HEK293T (cell line): ENCODE measurements at regions not wholly inside any gene's neighbourhood (a gene's known extent, or its start where the extent isn't known, plus 50 kb on each side); places are given as distances from the start of the nearest gene placed in this dataset.

Experiments used
- CTCF ChIA-PET: fragments of 350-600 bp; formaldehyde crosslinking; extraction: SDS; loops from one replicate; lab custom pipeline; 2021; ENCODE audit warnings: antibody characterized with exemption, inconsistent platforms; lab: Yijun Ruan, JAX
- POLR2A ChIA-PET: fragments of 350-600 bp; formaldehyde crosslinking; extraction: SDS; loops from one replicate; lab custom pipeline; 2020; ENCODE audit warnings: antibody characterized with exemption, inconsistent platforms; lab: Yijun Ruan, JAX
- DNase-seq: peaks from one replicate; pipeline ENCODE4 v3.0.0; 2012; ENCODE audit warnings: mixed read lengths; ENCODE audit errors: extremely low spot score
- ARNT ChIP-seq: fragments of 450-650 bp; IDR thresholded peaks from 2 replicates; pipeline ENCODE4 v1.6.1; 2017; ENCODE audit warnings: mild to moderate bottlenecking
- BHLHE40 ChIP-seq: fragments of 450-650 bp; IDR thresholded peaks from 2 replicates; pipeline ENCODE4 v1.6.1; 2016; ENCODE audit warnings: mild to moderate bottlenecking, moderate library complexity, borderline replicate concordance
- CTBP1 ChIP-seq: fragments of 450-650 bp; IDR thresholded peaks from 2 replicates; pipeline ENCODE4 v1.6.1; 2016; ENCODE audit warnings: borderline replicate concordance
- ELF4 ChIP-seq: fragments of 450-650 bp; IDR thresholded peaks from 2 replicates; pipeline ENCODE4 v1.6.1; 2017; ENCODE audit warnings: antibody characterized with exemption
- FOXA1 ChIP-seq: fragments of 450-650 bp; IDR thresholded peaks from 2 replicates; pipeline ENCODE4 v1.6.1; 2016; ENCODE audit warnings: mild to moderate bottlenecking
- FOXK2 ChIP-seq: fragments of 450-650 bp; IDR thresholded peaks from 2 replicates; pipeline ENCODE4 v1.6.1; 2016; ENCODE audit warnings: mild to moderate bottlenecking
- FOXM1 ChIP-seq: fragments of 450-650 bp; IDR thresholded peaks from 2 replicates; pipeline ENCODE4 v1.6.1; 2017; ENCODE audit warnings: mild to moderate bottlenecking, borderline replicate concordance
- HDGF ChIP-seq: fragments of 450-650 bp; IDR thresholded peaks from 2 replicates; pipeline ENCODE4 v1.6.1; 2017; ENCODE audit warnings: antibody characterized with exemption, borderline replicate concordance
- L3MBTL2 ChIP-seq: fragments of 450-650 bp; conservative IDR thresholded peaks from 2 replicates; pipeline ENCODE4 v1.6.1; 2016; ENCODE audit warnings: mild to moderate bottlenecking
- LEF1 ChIP-seq: fragments of 450-650 bp; IDR thresholded peaks from 2 replicates; pipeline ENCODE4 v1.6.1; 2017; ENCODE audit warnings: mild to moderate bottlenecking, borderline replicate concordance
- NFRKB ChIP-seq: fragments of 450-650 bp; IDR thresholded peaks from 2 replicates; pipeline ENCODE4 v1.6.1; 2016; ENCODE audit warnings: mild to moderate bottlenecking, moderate library complexity
- SP1 ChIP-seq: fragments of 450-650 bp; IDR thresholded peaks from 2 replicates; pipeline ENCODE4 v1.6.1; 2017
- SUZ12 ChIP-seq: fragments of 450-650 bp; IDR thresholded peaks from 2 replicates; pipeline ENCODE4 v1.6.1; 2016; ENCODE audit warnings: mild to moderate bottlenecking
- TARDBP ChIP-seq: fragments of 450-650 bp; IDR thresholded peaks from 2 replicates; pipeline ENCODE4 v1.6.1; 2016
- ZNF384 ChIP-seq: fragments of 450-650 bp; IDR thresholded peaks from 2 replicates; pipeline ENCODE4 v1.6.1; 2016
- TF ChIP-seq, protein P1 (sequence below): fragments of 450-650 bp; IDR thresholded peaks from 2 replicates; pipeline ENCODE4 v1.6.1; 2016

DNA sequence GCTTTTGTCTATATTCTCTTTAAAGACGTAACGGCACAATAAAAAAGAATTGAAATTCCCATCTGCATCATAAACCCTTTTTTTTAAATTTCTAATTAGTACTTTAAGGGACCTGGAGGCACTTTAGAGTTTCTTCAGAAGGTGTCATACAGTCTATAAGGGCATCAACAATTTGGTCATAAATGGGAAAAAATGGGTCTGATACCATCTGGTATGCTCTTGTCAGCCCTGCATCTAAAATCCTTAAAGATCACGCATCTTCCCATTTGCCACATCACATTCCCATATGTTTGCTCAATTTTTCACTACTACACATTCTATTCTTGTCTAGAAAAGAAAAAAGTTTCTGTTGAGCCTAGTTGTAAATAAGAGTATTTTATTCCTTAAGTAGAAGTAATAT is 53.8 kb downstream of the COX7C start:
- ChIA-PET POLR2A (no interaction called here), CTCF (no interaction called here)

DNA sequence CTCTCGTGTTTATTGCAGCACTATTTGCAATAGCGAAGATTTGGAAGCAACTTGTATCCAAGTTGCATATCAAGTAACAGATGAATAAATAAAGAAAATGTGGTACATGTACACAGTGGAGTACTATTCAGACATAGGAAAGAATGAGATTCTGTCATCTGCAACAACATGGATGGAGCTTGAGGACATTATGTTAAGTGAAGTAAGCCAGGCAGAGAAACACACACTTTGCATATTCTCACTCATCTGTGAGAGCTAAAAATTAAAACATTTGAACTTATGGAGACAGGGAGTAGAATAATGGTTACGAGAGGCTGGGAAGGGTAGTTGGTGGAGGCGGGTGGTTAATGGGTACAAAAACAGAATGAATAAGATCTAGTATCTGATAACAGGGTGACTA is 56.3 kb downstream of the COX7C start:
- ChIA-PET POLR2A (no interaction called here), CTCF (no interaction called here)
- TF ChIP-seq TARDBP (no peak), HDGF (no peak)
- TF ChIP-seq, protein P1, sequence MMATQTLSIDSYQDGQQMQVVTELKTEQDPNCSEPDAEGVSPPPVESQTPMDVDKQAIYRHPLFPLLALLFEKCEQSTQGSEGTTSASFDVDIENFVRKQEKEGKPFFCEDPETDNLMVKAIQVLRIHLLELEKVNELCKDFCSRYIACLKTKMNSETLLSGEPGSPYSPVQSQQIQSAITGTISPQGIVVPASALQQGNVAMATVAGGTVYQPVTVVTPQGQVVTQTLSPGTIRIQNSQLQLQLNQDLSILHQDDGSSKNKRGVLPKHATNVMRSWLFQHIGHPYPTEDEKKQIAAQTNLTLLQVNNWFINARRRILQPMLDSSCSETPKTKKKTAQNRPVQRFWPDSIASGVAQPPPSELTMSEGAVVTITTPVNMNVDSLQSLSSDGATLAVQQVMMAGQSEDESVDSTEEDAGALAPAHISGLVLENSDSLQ, result no peak
- DNase-seq, result no peak

More for the DNA sequence above, 53.8 kb downstream of the COX7C start:
- no peak for TF ChIP-seq BHLHE40
- no peak for TF ChIP-seq SP1
- TF ChIP-seq LEF1, result no peak
- TF ChIP-seq HDGF, result no peak
- no peak for TF ChIP-seq ELF4
- TF ChIP-seq, protein P1, result no peak
- no peak for TF ChIP-seq ZNF384
- no peak for TF ChIP-seq FOXA1
- TF ChIP-seq TARDBP, result no peak
- TF ChIP-seq L3MBTL2, result no peak
- no peak for TF ChIP-seq FOXM1
- TF ChIP-seq ARNT, result no peak
- TF ChIP-seq CTBP1, result no peak
- TF ChIP-seq FOXK2, result no peak
- no peak for TF ChIP-seq SUZ12
- no peak for TF ChIP-seq NFRKB
- DNase-seq, result no peak

DNA sequence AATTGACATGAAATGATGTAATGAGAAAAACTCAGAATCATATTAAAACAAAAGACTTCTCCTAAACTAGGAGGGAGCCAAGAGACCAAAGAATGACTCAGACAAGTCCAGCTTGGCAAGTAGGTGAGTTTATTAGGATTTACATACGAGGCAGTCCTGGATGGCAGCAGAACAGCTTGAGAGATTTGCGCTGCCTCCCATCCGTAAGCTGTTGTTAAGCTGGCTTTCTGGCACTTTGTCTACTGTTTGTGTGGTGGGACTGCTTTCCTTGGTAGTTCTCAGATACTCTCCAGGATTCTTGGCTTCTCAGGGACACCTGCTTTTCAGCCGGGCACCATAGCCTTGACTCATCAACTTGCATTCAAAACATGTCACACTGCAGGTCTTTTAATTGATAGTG is 57.6 kb downstream of the COX7C start:
- POLR2A ChIA-PET, result no interaction called here
- TF ChIP-seq BHLHE40 (no peak), LEF1 (no peak), ELF4 (no peak), CTBP1 (no peak), FOXA1 (no peak), L3MBTL2 (no peak), NFRKB (no peak), FOXK2 (no peak), HDGF (no peak), TARDBP (no peak), ARNT (no peak), SUZ12 (no peak), ZNF384 (no peak), SP1 (no peak), FOXM1 (no peak)
- TF ChIP-seq, protein P1, result no peak
- CTCF ChIA-PET, result no interaction called here
- DNase-seq, result no peak

DNA sequence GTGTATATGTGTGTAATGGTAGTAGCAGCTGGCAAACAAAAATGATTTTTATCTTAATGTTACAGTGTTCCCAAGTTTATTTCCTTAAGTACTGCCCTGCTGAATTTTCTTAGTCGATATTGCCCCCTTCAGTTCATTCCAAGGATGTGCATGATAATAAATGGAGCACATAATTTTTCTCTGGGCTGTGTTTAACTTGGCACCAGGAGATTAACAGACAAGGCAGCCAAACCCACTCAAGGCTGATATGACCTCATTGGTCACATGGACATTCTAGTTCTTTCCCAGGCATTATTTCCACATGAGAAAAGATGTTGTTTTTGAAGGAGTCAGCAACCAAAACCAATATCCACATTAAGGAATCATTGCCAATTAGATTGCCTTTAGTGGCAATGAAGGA is 61.8 kb downstream of the COX7C start:
- peak; percentile 46 for DNase-seq
- ChIA-PET POLR2A (no interaction called here), CTCF (interaction anchor here (0.5 to 0.9 kb wide), 4 partner anchors 8 to 1652 kb away, joined by 3 read pairs; no protein-coding TSS in a partner anchor)
- no peak for TF ChIP-seq SUZ12
- TF ChIP-seq TARDBP, result no peak
- no peak for TF ChIP-seq FOXM1
- no peak for TF ChIP-seq L3MBTL2
- no peak for TF ChIP-seq ARNT
- TF ChIP-seq ELF4, result no peak
- no peak for TF ChIP-seq BHLHE40
- TF ChIP-seq, protein P1, result peak; percentile 8; the same call in 1 of the 2 replicates

GRCh38 chr5:86679949-86680348 is 62.2 kb downstream of the COX7C start:
- ChIA-PET CTCF (interaction anchor here (0.6 to 0.9 kb wide), 3 partner anchors 10 to 1653 kb away, joined by 3 read pairs; no protein-coding TSS in a partner anchor), POLR2A (no interaction called here)
- no peak for TF ChIP-seq TARDBP
- no peak for TF ChIP-seq SUZ12
- TF ChIP-seq NFRKB, result no peak
- no peak for TF ChIP-seq HDGF
- TF ChIP-seq L3MBTL2, result no peak
- TF ChIP-seq LEF1, result no peak
- TF ChIP-seq ARNT, result no peak
- TF ChIP-seq FOXA1, result no peak
- TF ChIP-seq BHLHE40, result no peak
- DNase-seq, result no peak

GRCh38 chr5:86684222-86684621 is 66.5 kb downstream of the COX7C start:
- DNase-seq, result no peak
- TF ChIP-seq SUZ12 (no peak), LEF1 (no peak), BHLHE40 (no peak), HDGF (no peak), L3MBTL2 (no peak), TARDBP (no peak), ZNF384 (no peak), FOXM1 (no peak), FOXA1 (no peak), SP1 (no peak), ELF4 (no peak), CTBP1 (no peak), NFRKB (no peak)
- TF ChIP-seq, protein P1, result no peak
- POLR2A ChIA-PET, result no interaction called here
- CTCF ChIA-PET, result no interaction called here
